ENCODE measurements at regions not wholly inside any gene's neighbourhood (a gene's known extent, or its start where the extent isn't known, plus 50 kb on each side); places are given as distances from the start of the nearest gene placed in this dataset.

DNA sequence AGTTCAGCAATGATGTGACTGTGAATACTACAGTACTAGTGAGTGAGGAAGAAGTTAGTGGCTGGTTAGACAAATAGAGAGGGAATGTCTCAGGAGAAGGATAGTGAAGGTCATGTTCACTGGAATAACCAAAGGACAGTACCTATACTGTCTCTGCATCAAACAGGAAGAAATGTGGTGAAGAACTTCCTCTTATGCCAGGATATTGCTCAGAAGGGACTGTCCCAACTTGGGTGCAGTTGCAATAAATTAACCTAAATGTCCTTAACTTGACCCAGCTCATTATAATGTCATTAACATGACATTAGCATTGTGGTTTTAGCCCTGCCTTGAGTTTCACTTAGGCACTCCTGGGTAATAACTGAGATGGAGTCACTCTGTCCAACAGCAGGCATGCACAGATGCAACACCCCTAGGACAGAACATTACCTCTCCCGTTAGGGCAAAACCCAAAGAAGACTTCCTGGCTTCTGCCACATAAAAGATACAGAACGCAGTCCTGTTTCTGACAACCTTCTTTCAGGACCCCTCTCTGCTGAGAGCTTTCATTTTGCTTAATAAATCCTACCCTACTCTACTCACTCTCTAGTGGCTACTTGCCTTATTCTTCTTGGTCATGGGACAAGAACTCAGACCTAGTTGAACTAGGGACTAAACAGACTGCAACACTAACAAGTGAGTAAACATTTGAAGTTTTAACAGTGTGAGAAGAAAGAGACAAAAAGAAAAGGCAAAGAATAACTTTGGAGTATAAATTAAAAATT lies 1591.6 kb upstream of the MIR17HG start (continued):
- TF ChIP-seq EZH2 (IDR thresholded peaks at IDR 0.05; ENCODE audit: low read depth, unreplicated experiment) (no peak), ZNF462 (CRISPR knock-in tag; IDR thresholded peaks at IDR 0.05) (no peak), POLR2AphosphoS5 (IDR thresholded peaks at IDR 0.05; ENCODE audit: low read depth) (no peak), JUNB (IDR thresholded peaks at IDR 0.05; ENCODE audit: unreplicated experiment) (no peak)
- TF ChIP-seq, protein P1, sequence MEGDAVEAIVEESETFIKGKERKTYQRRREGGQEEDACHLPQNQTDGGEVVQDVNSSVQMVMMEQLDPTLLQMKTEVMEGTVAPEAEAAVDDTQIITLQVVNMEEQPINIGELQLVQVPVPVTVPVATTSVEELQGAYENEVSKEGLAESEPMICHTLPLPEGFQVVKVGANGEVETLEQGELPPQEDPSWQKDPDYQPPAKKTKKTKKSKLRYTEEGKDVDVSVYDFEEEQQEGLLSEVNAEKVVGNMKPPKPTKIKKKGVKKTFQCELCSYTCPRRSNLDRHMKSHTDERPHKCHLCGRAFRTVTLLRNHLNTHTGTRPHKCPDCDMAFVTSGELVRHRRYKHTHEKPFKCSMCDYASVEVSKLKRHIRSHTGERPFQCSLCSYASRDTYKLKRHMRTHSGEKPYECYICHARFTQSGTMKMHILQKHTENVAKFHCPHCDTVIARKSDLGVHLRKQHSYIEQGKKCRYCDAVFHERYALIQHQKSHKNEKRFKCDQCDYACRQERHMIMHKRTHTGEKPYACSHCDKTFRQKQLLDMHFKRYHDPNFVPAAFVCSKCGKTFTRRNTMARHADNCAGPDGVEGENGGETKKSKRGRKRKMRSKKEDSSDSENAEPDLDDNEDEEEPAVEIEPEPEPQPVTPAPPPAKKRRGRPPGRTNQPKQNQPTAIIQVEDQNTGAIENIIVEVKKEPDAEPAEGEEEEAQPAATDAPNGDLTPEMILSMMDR (conservative IDR thresholded peaks at IDR 0.05; ENCODE audit: low read depth in 2 of 2), result no peak

DNA sequence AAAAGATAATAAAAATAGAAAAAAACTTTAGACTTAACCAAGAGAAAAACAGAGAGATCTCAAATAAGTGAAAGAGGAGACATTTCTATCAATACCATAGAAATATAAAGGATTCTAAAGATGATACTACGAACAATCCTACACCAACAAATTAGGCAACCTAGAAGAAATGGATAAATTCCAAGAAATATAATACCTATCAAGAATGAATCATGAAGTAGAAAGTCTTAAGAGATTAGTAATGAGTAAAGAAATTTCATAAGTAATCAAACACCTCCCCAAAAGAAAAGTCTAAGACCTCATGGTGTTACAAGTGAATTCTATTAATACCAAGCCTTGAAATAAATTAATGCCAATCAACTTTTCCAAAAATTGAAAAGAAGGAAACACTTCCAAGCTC lies 1584.5 kb upstream of the MIR17HG start:
- Histone ChIP-seq H3K27ac (ENCODE audit: low read depth) (no peak overlapping the region), H3K79me2 (replicated peaks; ENCODE audit: insufficient read depth) (no peaks in the 10 kb centered on the region), H4K20me1 (replicated peaks; ENCODE audit: insufficient read depth) (no peaks in the 10 kb centered on the region), H3K4me3 (no peak overlapping the region), H3K4me1 (ENCODE audit: insufficient read depth) (peaks cover 18% of the 10 kb centered on the region), H3K36me3 (ENCODE audit: insufficient read depth) (no peaks in the 10 kb centered on the region), H3K9me2 (ENCODE audit: insufficient read depth) (no peaks in the 10 kb centered on the region), H3K27me3 (ENCODE audit: insufficient read depth) (no peaks in the 10 kb centered on the region), H3K4me2 (no peak overlapping the region), H3F3A (replicated peaks; ENCODE audit: low read depth) (no peaks in the 10 kb centered on the region), H2AFZ (no peak overlapping the region)
- DNase-seq (ENCODE audit: low spot score), result no peak
- Mint-ChIP-seq H3K27ac (no peak overlapping the region; the same call in 1 of the 2 replicates), H3K9me3 (peaks cover 7% of the 10 kb centered on the region; the same call in 2 of the 3 replicates), H3K36me3 (ENCODE audit: low read depth) (peaks cover 8% of the 10 kb centered on the region; the same call in 2 of the 3 replicates), H3K4me3 (no peak overlapping the region), H3K4me1 (peaks cover 13% of the 10 kb centered on the region; the same call in 2 of the 3 replicates), H3K27me3 (ENCODE audit: insufficient read depth, low read depth, poor library complexity) (no peaks in the 10 kb centered on the region)
- no peak for ATAC-seq
- TF ChIP-seq ZNF462 (CRISPR knock-in tag; IDR thresholded peaks at IDR 0.05), result no peak
- TF ChIP-seq ZNF114 (CRISPR knock-in tag; IDR thresholded peaks at IDR 0.05), result no peak
- TF ChIP-seq POLR2AphosphoS5 (IDR thresholded peaks at IDR 0.05; ENCODE audit: low read depth), result no peak
- TF ChIP-seq JUNB (IDR thresholded peaks at IDR 0.05; ENCODE audit: unreplicated experiment), result no peak

Measured in GM23338 (cell line).